GM21529 (cell line): ENCODE measurements at regions not wholly inside any gene's neighbourhood (a gene's known extent, or its start where the extent isn't known, plus 50 kb on each side); places are given as distances from the start of the nearest gene placed in this dataset.

ENCODE experiments used
- ATAC-seq: cut with Tn5 transposase; IDR thresholded peaks from one replicate; pipeline ENCODE4 v1.9.1; 2021; ENCODE audit not compliant: unreplicated experiment

DNA sequence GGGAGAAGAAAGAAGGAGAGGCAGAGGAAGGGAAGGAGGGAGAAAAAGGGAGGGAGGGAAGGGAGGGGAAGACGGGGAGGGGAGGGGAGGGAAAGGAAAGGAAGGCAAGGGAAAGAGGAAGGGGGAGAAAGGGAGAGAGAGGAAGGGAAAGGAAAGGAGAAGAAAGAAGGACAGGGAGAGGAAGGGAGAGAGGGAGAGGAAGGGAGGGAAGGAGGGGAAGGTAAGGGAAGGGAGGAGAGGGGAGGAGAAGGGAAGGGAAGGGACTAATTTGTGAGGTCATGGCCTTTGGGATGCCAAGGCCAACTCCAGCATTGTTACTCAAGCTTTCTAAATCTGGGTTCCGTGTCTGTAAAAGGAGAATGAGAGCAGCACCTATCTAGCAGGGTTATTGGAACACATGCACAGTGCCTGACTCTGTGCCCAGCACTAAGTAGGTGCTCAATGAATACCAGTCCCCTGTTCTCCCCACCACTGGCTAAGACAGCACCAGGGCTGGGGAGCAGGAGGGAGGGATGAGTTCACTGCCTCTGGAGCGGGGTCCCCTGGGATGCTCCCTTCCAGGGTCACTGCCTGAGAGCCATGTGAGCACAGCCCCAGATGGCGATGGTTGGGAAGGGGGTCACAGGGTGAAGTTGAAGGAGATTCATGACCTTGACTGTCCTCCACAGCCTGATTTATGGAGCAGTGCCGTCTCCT lies 560.1 kb upstream of the TBX3 start:
- ATAC-seq = no peak

DNA sequence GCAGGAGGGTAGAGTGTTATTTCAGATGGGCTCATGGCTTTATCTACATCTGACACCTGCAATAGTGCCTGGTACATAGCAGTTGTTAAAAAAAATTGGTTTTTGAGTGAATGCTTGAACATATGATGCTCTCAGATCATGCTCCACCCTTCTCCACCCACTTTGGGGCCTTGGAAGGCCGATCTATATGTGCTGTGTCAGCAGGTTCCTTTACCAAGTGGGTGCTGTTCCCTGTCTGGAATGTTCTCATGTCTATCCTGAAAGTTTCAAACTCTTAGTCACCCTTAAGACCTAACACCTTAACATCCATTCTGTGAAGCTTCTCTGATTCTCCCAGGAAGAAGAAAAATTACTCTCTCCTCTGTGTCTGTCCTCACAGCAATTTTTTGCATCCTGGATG lies 556.3 kb upstream of the TBX3 start:
- ATAC-seq = no peak

DNA sequence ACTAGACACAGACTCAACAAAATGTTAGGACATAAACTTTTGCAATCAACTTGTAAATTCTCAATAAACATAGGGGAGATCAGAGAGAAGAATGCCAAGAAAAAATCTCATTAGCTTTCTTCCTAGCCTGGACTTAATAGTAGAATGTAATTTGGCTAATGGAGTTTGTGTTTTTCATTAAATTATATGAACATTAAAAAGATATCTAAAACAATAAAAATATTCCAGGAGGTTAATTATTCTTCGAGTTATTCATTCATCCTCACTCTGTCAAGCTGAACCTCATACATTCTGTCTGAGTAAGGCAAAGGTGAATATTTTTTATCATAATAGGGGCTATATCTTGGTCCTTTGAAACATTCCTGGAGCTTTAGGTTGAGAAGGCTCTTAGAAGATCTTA lies 551.9 kb upstream of the TBX3 start:
- no peak for ATAC-seq

DNA sequence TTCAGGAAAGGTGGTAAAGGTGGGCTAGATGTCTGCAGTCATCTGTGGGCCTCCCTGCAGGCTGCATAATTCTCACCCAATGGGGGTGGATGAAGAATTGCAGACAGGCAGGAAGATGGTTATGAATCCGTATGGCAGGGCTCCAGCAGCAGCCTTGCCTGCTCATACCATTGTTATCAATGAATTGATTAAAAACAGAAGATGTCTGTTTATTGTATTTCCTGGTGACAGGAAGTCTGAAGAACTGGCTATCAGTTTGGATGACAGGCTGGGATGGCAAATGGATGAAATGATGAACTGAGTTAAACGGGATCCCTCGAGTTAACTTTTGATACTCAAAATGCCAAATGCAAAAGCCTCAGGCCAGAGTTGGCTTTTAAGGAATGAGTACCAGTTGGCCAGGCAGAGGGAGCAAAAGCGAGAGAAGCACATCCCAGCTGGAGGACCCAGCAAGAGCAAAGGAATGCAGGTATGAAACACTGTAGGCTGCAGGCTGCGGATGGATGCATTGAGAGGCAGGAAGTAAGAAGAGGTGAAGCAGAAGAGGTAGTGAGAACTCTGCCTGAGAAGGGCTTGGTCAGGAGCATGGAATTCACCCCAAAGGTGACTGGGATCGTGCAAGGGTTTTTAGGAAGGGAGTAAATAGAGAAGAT lies 550.0 kb upstream of the TBX3 start:
- ATAC-seq = no peak

DNA sequence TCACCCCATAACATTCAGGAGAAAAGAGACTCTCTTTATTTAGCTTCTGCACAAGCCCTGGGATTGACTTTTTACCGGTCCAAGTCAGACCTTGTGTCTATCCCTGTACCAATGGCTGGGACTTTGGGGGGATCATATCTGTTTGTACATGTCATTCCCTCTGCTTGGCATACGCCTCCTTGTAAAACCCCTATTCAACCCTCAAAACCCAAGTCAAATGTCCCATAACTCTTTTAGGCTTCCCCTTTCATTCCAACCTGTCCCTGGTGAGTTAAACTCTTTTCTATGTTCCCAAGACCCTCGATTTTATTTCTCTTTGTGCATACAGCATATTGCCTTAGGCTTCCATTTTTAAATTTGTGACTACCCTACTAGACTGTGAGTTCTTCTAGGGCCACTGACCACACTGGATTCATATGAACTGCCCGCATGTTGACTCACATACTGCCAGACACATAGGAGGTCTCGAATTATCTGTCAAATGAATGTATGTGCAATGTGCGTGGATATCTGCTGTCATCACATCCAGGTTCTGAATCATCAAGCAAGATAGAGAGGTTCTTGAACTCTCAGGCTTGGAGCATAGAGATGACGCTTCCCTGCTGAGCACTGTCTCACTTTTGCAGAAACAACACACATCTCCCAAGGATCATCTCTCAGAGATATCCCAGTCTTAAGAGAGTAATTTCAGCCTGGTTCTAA lies 548.6 kb upstream of the TBX3 start:
- ATAC-seq = no peak

DNA sequence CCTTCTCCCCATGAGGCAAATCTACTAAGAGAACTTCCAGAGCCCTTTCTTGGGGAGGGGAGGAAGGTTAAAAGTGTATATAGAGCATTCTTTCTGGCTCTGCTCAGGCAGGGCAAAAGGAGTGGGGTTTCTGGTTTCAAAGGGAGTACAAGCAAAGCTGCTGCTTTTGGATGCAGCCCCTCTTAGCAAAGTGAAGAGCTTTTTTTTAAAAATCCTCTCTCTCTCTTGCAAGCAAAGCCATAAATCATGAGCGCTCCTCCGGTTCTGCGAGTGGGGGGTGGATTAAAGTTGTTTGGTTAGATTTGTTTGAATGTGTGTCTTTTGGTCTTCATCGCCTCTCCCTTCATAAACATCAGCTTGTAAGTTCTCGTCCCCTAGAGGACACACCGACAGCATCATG lies 546.6 kb upstream of the TBX3 start:
- no peak for ATAC-seq

DNA sequence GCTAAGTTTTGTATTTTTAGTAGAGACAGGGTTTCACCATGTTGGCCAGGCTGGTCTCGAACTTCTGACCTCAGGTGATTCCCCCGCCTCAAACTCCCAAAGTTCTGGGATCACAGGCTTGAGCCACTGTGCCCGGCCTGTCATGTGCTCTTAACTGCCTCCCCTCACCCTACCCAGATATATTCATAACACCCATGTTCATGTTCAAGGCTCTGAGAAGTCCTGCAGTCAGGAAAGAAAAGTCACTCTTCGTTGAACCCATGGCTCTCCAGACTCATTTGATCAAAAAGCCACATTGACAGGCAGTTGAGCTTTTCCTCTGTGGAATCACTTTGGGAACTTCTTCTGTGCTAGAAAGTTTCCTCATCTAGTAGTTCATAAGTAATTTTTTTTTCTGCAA lies 545.5 kb upstream of the TBX3 start:
- no peak for ATAC-seq

DNA sequence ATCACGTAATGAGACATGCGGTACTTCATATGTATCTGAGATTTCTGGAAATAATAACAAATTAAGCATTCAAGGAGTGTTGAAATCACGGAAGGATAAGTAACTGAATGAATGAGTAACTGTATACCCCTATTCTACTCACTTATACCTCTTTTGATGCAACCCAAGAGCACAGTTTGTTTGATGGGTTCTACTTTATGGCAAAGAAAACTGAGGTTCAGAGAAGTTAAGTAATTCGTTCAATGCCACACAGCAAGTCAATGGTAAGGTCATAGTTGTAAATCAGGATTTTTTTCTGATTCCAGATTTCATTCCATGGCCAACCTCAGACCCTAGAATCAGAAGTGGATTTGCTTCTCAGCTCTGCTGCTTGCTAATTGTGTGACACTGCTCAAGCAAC lies 544.5 kb upstream of the TBX3 start:
- ATAC-seq = no peak

DNA sequence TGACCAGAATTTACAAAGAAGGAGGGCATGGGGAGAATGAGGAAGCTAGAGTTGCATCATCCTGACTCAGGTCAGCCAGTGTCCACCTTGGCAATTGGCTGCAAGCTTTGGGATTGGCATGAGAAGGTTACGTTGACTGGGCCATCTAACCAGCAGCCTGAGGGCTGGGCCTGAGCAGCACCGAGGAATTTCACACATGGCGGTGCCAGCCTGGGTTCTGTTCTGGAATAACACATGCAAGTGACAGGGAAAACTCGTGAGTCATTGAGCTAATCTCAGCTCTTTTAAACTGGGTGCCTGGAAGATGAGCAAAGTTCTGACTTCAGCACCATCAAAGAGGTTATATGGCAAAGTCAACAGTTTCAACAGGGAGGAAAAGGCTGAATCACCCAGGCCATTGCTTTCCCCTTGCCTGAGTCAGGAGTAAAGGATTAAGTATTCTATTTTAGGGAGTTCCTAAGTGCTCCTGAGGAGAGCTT lies 543.2 kb upstream of the TBX3 start:
- no peak for ATAC-seq

DNA sequence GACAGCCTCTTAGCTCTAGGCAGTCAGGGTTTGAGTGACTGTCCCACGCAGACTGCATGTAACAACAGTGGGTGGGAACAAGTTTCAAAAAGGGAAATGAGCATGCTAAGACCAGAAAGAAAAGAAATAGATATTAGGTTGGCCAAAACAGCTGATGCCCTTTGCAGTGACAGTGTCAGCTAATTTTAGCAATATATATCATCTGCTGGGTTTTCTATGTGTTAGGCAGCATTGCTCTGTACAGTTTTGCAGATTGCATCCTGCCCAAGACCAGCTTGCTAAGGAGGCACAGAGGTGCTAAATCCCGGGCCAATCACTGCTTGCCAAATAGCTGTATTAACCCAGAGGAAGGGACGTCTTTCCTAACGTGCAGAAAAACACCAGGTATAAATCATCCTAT lies 541.9 kb upstream of the TBX3 start:
- no peak for ATAC-seq

DNA sequence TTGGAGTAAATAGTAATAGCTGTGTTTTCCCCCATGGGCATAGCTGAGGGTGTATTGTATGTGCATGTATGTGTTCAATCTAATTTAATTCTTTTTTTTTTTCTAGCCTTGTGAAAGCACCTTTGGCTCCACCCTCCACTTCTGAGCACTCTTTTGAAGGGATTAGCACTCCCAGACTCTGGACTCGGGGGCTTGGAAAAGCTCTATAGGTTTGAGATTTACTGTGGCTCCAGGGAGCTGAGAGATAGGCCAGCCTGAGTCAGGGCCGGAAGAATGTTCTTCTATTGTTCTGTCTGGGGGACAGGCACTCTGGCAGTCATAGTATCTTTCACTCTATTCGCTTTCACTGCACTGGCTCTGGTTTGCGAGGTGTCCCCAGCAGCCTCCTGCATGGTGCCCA lies 540.0 kb upstream of the TBX3 start:
- no peak for ATAC-seq

DNA sequence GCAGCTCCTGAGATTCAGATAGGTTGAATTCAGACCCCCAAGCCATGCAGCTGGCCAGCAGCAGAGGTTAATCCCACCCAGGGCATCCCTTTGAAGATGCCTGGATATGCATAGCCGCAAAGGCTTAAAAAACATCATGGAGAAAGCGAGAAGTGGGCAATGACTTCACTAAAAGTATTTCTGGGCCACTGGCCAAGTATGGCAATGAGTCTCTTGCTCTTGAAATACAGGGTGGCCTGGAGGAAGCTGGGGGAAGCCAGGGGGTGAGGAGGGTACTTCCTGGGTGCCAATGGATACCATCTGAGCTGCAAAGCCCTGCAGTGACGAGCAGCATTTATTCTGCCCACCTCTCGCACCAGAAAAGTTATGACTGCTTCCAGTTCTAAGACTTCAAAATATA lies 539.3 kb upstream of the TBX3 start:
- no peak for ATAC-seq

DNA sequence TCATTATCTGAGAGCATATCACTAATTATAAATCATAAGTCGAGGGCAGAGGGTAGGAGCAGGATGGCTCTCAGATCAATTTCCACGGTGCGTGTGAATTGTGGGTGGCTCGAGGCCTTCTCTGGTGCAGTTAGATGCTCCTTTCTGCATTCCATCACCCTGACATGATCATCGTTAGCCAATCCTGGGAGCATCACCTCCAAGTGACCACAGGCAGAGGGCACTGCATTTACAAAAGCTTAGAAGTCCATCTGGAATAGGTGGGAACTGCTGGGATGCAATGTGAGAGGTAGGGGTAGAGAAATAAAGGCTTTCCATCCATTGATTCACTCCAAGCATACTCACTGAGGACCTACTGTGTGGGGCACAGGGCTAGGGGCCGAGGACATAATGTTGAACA lies 538.2 kb upstream of the TBX3 start:
- ATAC-seq = no peak

DNA sequence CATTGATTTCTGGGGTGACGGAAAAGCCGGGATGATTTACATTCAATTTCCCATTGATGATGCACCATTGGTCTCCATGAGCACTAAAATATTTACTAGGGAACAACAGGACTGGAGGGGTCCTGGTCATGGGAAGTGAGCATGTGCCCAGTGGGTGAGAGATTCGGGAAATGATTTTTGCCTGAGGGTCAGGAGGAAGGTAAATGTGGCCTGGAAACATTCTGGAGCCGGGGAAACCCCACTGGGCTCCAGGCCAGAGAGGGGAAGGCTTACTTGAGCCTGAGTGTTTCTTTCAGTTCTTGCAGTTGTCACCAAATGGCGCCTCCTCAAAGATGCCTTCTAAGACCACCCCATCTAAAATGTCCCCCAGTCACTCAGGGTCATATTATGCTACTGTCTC lies 532.3 kb upstream of the TBX3 start:
- ATAC-seq = no peak

DNA sequence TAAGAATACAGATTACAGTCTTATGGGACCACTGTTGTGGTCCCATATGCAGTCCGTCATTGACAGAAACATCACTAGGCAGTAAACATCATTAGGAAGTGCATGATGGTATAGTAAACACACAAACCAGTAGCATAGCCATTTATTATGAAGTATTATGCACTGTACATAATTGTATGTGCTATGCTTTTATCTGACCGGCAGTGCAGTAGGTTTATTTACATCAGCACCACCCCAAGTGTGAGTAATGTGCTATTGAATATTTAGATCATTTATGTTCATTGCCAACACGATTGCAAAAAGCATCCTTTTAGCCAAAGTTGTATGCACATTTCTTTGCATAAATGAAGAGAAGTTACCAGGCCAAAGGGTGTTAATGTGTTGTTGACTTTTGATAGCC lies 531.6 kb upstream of the TBX3 start:
- no peak for ATAC-seq

DNA sequence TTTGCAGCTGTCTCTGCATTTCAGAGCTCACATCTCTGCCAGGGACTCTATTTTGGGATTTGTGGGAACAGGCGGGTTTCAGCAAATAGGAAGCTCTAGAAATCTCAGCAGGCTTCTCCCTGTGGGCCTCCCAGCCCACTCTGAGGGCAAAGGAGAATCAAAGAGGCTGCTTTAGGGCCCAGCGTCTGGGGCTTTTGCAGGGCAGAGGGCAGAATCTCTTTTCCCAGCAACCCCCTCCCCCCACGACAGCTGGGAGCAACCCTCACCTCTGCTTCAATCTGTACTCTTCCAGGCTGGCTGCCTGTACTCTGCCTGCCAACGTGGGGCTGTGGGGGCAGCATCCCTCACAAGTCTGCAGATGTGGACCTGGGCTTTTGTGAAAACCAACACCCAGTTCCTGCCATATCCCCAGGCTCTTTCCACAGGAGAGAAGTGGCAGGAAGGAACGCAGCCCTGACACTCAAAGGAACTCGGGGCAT lies 529.6 kb upstream of the TBX3 start:
- no peak for ATAC-seq

DNA sequence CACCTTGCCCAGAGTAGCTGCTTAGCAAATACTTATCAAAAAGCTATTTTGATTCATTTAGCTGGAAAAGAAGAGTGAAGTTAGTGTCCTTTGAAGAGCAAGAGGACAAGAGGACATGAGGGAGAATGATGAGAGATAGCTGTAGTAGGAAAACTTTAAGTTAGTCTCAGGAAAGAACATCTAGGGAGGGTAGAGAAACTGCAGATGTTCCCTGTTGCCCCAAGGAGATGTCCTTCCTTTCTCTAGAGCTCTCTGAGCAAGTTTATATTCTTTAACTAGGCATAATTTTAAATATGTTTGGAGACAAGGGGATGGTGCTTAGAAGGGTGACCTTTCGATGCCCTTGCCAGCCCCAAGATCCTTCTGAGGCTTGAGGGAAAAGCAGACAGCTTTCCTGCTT lies 529.1 kb upstream of the TBX3 start:
- ATAC-seq = no peak

DNA sequence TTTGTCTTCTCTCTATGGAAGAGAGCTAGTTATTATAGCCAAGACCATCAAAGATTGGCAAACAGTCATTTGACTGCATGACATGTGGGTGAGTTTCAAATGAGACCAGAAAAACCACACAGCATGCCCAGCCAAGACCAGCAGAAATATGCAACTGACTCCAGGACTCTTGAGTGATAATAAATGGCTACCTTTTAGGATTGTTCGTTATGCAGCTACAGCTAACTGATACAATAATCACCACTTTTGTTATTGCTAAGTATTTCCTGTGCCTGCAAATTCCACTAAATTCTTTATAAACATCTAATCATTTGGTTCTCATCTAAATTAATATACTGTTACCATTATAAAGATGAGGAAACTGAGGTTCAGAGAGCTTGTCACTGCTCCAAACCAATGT lies 528.4 kb upstream of the TBX3 start:
- no peak for ATAC-seq

DNA sequence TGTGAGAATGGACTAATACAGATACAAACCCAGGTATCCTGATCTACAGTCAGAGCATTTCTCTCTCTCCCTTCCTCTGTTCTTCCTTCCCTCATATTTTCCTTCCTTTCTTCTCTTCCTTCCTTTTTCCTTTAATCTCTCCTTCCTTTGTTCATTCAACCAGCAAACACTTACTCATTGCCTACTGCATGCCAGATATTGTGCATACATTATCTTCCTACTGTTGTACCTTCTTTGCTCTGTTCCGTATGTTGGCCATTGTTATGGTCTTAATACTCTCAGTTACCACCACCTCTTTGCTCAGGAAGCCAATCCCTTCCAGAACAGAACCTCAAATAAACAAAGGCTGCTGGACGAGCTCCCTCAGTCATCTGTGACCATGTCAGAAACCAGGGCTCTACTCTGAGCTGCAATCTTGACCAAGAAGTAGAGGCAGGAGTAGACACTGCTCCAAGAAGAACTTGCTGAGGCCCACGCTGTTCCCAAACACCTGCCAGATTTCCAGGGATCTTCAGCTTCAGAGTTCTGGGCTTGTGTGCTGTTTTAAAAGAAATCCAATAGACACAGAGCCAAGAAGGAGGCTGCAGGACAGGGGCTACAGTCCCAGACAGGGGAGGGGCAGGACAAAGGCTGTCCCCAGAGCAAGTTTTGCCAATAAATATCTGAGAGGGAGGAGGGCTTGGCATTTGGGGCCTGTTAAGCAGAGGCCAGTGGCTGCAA lies 526.7 kb upstream of the TBX3 start:
- ATAC-seq = no peak

DNA sequence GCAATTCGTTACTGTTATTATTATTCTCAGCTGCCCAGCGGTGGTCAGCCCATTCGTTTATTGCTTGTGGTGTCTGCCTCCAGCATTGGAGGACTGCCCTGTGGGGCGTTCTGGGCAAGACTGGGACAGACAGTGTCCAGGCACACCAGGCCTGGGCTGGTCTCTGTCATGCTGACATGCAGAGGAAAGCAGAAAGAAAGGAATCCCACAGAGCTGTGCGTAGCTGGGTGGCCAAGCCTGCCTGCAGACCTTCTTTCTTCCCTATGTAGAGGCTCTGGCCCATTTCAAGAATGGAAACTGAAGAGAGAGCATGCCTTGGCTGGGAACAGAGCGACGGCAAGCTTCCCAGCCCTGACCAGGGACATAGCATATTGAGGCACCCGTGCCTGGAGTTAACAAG lies 525.3 kb upstream of the TBX3 start:
- ATAC-seq = no peak

DNA sequence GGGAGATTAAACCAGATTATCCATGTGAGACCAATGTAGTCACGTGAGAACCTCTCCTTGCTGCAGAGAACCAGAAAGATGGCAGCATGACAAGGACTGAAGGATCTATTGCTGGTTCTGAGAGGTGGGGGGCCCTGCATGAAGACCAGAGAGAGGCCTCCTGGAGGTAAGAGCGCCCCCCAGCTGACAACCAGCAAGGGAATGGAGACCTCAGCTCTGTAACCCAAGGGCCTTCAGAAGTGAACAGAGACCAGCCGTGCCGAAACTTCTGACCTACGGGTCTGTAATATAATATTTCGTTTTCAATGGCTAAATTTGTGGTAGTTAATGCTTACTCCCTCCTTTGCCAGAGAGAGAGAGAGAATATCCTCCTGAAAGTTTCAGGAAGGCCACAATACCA lies 524.1 kb upstream of the TBX3 start:
- no peak for ATAC-seq
